ENCODE measurements at regions not wholly inside any gene's neighbourhood (a gene's known extent, or its start where the extent isn't known, plus 50 kb on each side); places are given as distances from the start of the nearest gene placed in this dataset.
A peak's percentile ranks its signal among the peaks of the same experiment; 100 is the strongest.

DNA sequence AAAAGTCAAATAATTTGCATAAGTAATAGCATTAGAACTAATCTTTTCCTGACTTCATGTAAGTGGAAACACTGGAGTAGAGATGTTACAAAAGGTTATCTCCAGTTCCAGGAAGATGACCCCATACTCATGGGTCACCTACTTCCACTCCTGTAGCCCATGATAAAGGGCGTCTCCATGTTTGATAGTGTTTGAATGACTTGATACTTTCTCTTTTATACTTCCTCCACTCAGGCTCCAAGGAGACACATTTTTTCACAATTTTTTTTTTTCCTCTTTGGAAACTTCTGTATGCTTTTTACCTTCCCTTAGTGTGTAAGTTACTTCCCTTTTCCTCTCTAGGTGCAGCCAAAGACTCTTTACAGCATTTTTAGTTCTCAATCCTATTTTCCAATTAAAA lies 382.1 kb upstream of the B3GALT2 start:
- no peak for DNase-seq
- Histone ChIP-seq H3K27me3 (ENCODE audit: insufficient read depth, low read depth) (no peaks in the 10 kb centered on the region), H3K9me3 (ENCODE audit: insufficient read depth, low read depth) (peaks cover 3% of the 10 kb centered on the region), H4K20me1 (ENCODE audit: insufficient read depth) (no peaks in the 10 kb centered on the region), H3F3A (ENCODE audit: insufficient read depth, low read depth) (no peaks in the 10 kb centered on the region), H3K4me3 (no peak overlapping the region), H3K36me3 (ENCODE audit: low read depth) (no peaks in the 10 kb centered on the region), H3K79me2 (ENCODE audit: low read depth) (no peaks in the 10 kb centered on the region), H3K9me2 (ENCODE audit: insufficient read depth) (peaks cover 5% of the 10 kb centered on the region; the same call in 1 of the 2 replicates), H3K27ac (no peak overlapping the region), H3K4me1 (replicated peaks; ENCODE audit: insufficient read depth) (no peaks in the 10 kb centered on the region), H3K4me2 (no peak overlapping the region), H2AFZ (no peak overlapping the region)
- CTCF ChIA-PET = no interaction called here
- no peak for TF ChIP-seq EZH2 (IDR thresholded peaks at IDR 0.05; ENCODE audit: low read depth)
- TF ChIP-seq, protein P1, sequence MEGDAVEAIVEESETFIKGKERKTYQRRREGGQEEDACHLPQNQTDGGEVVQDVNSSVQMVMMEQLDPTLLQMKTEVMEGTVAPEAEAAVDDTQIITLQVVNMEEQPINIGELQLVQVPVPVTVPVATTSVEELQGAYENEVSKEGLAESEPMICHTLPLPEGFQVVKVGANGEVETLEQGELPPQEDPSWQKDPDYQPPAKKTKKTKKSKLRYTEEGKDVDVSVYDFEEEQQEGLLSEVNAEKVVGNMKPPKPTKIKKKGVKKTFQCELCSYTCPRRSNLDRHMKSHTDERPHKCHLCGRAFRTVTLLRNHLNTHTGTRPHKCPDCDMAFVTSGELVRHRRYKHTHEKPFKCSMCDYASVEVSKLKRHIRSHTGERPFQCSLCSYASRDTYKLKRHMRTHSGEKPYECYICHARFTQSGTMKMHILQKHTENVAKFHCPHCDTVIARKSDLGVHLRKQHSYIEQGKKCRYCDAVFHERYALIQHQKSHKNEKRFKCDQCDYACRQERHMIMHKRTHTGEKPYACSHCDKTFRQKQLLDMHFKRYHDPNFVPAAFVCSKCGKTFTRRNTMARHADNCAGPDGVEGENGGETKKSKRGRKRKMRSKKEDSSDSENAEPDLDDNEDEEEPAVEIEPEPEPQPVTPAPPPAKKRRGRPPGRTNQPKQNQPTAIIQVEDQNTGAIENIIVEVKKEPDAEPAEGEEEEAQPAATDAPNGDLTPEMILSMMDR (conservative IDR thresholded peaks at IDR 0.05) = no peak
- POLR2A ChIA-PET (ENCODE audit: unreplicated experiment) = interaction anchor here (0.5 kb wide), 1 partner anchor 12 kb away, joined by 5 read pairs; no protein-coding TSS in a partner anchor
- intact Hi-C loops (cut with micrococcal nuclease; ENCODE audit: unreplicated experiment) = no loop called here
- BruUV-seq (replicated peaks) = no TSS peak

GRCh38 chr1:193567937-193568336 lies 381.5 kb upstream of the B3GALT2 start:
- Histone ChIP-seq H3K27me3 (ENCODE audit: insufficient read depth, low read depth) (no peaks in the 10 kb centered on the region), H3K79me2 (ENCODE audit: low read depth) (no peaks in the 10 kb centered on the region), H3K9me2 (ENCODE audit: insufficient read depth) (no peaks in the 10 kb centered on the region), H3K4me2 (no peak overlapping the region), H3K4me1 (replicated peaks; ENCODE audit: insufficient read depth) (no peaks in the 10 kb centered on the region), H3K9me3 (ENCODE audit: insufficient read depth, low read depth) (peaks cover 3% of the 10 kb centered on the region), H3K36me3 (ENCODE audit: low read depth) (no peaks in the 10 kb centered on the region), H3K27ac (no peak overlapping the region), H3F3A (ENCODE audit: insufficient read depth, low read depth) (no peaks in the 10 kb centered on the region), H2AFZ (0 out of 2 replicates have a peak overlapping the region, but pooled peaks have one; percentile 16), H3K4me3 (no peak overlapping the region), H4K20me1 (ENCODE audit: insufficient read depth) (no peaks in the 10 kb centered on the region)
- TF ChIP-seq EZH2 (IDR thresholded peaks at IDR 0.05; ENCODE audit: low read depth) = no peak
- TF ChIP-seq, protein P1 (conservative IDR thresholded peaks at IDR 0.05) = no peak
- CTCF ChIA-PET = no interaction called here
- intact Hi-C loops (cut with micrococcal nuclease; ENCODE audit: unreplicated experiment) = no loop called here
- no TSS peak for BruUV-seq (replicated peaks)
- DNase-seq = no peak
- POLR2A ChIA-PET (ENCODE audit: unreplicated experiment) = interaction anchor here (0.5 kb wide), 1 partner anchor 13 kb away, joined by 5 read pairs; no protein-coding TSS in a partner anchor

DNA sequence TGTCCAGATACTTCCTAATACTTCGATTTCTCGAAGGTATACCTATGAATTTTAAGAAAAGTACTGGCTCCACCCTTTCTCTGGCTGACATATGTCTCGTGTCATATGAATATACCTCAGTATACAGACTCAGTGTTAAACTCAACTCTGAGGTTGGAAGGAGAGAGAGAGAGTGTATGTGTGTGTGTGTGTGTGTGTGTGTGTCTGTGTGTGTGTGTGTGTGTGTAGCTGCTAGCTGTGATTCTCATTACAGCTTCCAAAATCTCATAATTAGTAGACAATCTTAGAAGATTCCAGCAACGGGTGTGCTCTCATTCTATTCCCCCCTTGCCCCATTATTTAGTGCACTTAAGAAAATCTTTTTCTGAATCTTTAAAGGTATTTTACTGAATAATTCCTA lies 380.3 kb upstream of the B3GALT2 start:
- no peaks in the 10 kb centered on the region for H3K4me1 ChIP-seq (replicated peaks; ENCODE audit: insufficient read depth)
- DNase-seq = no peak
- H3K4me2 ChIP-seq = no peak overlapping the region
- no peak overlapping the region for H2AFZ ChIP-seq
- H3K36me3 ChIP-seq (ENCODE audit: low read depth) = no peaks in the 10 kb centered on the region
- TF ChIP-seq, protein P1 (conservative IDR thresholded peaks at IDR 0.05) = no peak
- TF ChIP-seq EZH2 (IDR thresholded peaks at IDR 0.05; ENCODE audit: low read depth) = no peak
- no peaks in the 10 kb centered on the region for H4K20me1 ChIP-seq (ENCODE audit: insufficient read depth)
- ChIA-PET POLR2A (ENCODE audit: unreplicated experiment) (no interaction called here), CTCF (no interaction called here)
- H3K9me2 ChIP-seq (ENCODE audit: insufficient read depth) = no peaks in the 10 kb centered on the region
- no TSS peak for BruUV-seq (replicated peaks)
- no peaks in the 10 kb centered on the region for H3K79me2 ChIP-seq (ENCODE audit: low read depth)
- intact Hi-C loops (cut with micrococcal nuclease; ENCODE audit: unreplicated experiment) = no loop called here
- H3K27me3 ChIP-seq (ENCODE audit: insufficient read depth, low read depth) = no peaks in the 10 kb centered on the region
- H3K27ac ChIP-seq = no peak overlapping the region
- H3K9me3 ChIP-seq (ENCODE audit: insufficient read depth, low read depth) = peaks cover 3% of the 10 kb centered on the region
- H3K4me3 ChIP-seq = no peak overlapping the region
- no peaks in the 10 kb centered on the region for H3F3A ChIP-seq (ENCODE audit: insufficient read depth, low read depth)

Data from PC-9 (cell line).